ENCODE measurements at regions not wholly inside any gene's neighbourhood (a gene's known extent, or its start where the extent isn't known, plus 50 kb on each side); places are given as distances from the start of the nearest gene placed in this dataset.

GRCh38 chr19:32124585-32124984 is 220.8 kb upstream of the ZNF507 start:
- Histone ChIP-seq H3K36me3 (no peaks in the 10 kb centered on the region), H3K4me1 (no peaks in the 10 kb centered on the region), H3K27me3 (peaks cover 0 to 31% (median 0%) of the 10 kb centered on the region in 4 donors), H3K4me3 (no peak overlapping the region), H3K27ac (replicated peaks in 1 of 4) (no peak overlapping the region), H3K9me3 (no peaks in the 10 kb centered on the region)
- WGBS = 90% methylated on average over 7 of the region's 10 CpGs
- peak; percentile 77 for DNase-seq (ENCODE audit: extremely low spot score)
- TF ChIP-seq EP300 (IDR thresholded peaks at IDR 0.05) = no peak
- TF ChIP-seq POLR2A (IDR thresholded peaks at IDR 0.05; ENCODE audit: low read depth) = no peak
- no peak for TF ChIP-seq POLR2AphosphoS5 (IDR thresholded peaks at IDR 0.05)
- no peak for TF ChIP-seq CTCF (IDR thresholded peaks at IDR 0.05)
- intact Hi-C loops (cut with DNase I) = no loop called here

GRCh38 chr19:32129141-32129540 is 216.3 kb upstream of the ZNF507 start:
- H3K27ac ChIP-seq (replicated peaks in 1 of 4) = no peak overlapping the region
- DNase-seq (ENCODE audit: extremely low spot score) = peak; percentile 66
- H3K36me3 ChIP-seq = no peaks in the 10 kb centered on the region
- H3K27me3 ChIP-seq = peaks cover 0 to 14% (median 0%) of the 10 kb centered on the region in 4 donors
- WGBS = 53% methylated on average over 10 of the region's 10 CpGs
- no peaks in the 10 kb centered on the region for H3K9me3 ChIP-seq
- no peaks in the 10 kb centered on the region for H3K4me1 ChIP-seq
- no peak overlapping the region for H3K4me3 ChIP-seq
- TF ChIP-seq CTCF (IDR thresholded peaks at IDR 0.05) (no peak), POLR2AphosphoS5 (IDR thresholded peaks at IDR 0.05) (no peak), POLR2A (IDR thresholded peaks at IDR 0.05; ENCODE audit: low read depth) (no peak), EP300 (IDR thresholded peaks at IDR 0.05) (no peak)
- intact Hi-C loops (cut with DNase I) = no loop called here

GRCh38 chr19:32130332-32130731 is 215.1 kb upstream of the ZNF507 start:
- no peaks in the 10 kb centered on the region for H3K9me3 ChIP-seq
- no peaks in the 10 kb centered on the region for H3K36me3 ChIP-seq
- intact Hi-C loops (cut with DNase I) = no loop called here
- H3K27ac ChIP-seq (replicated peaks in 1 of 4) = no peak overlapping the region
- peak; percentile 66 for DNase-seq (ENCODE audit: extremely low spot score)
- H3K4me1 ChIP-seq = no peaks in the 10 kb centered on the region
- no peak for TF ChIP-seq EP300 (IDR thresholded peaks at IDR 0.05)
- TF ChIP-seq CTCF (IDR thresholded peaks at IDR 0.05) = no peak
- no peak for TF ChIP-seq POLR2A (IDR thresholded peaks at IDR 0.05; ENCODE audit: low read depth)
- no peak for TF ChIP-seq POLR2AphosphoS5 (IDR thresholded peaks at IDR 0.05)
- peaks cover 0 to 5% (median 0%) of the 10 kb centered on the region in 4 donors for H3K27me3 ChIP-seq
- 57% methylated on average over 6 of the region's 6 CpGs for WGBS
- no peak overlapping the region for H3K4me3 ChIP-seq

- DNase-seq (ENCODE audit: extremely low spot score) = peak; percentile 80
- Histone ChIP-seq H3K27ac (replicated peaks in 1 of 4) (no peak overlapping the region), H3K27me3 (no peaks in the 10 kb centered on the region), H3K36me3 (no peaks in the 10 kb centered on the region), H3K4me3 (no peak overlapping the region), H3K4me1 (no peaks in the 10 kb centered on the region), H3K9me3 (no peaks in the 10 kb centered on the region)
- intact Hi-C loops (cut with DNase I) = no loop called here
- 76% methylated on average over 6 of the region's 8 CpGs for WGBS
- no peak for TF ChIP-seq EP300 (IDR thresholded peaks at IDR 0.05)
- TF ChIP-seq POLR2A (IDR thresholded peaks at IDR 0.05; ENCODE audit: low read depth) = no peak
- TF ChIP-seq CTCF (IDR thresholded peaks at IDR 0.05) = no peak
- TF ChIP-seq POLR2AphosphoS5 (IDR thresholded peaks at IDR 0.05) = no peak
Measured at GRCh38 chr19:32131005-32131404, 214.4 kb upstream of the ZNF507 start.

GRCh38 chr19:32138416-32138815 is 207.0 kb upstream of the ZNF507 start:
- TF ChIP-seq CTCF (IDR thresholded peaks at IDR 0.05) = no peak
- TF ChIP-seq EP300 (IDR thresholded peaks at IDR 0.05) = no peak
- TF ChIP-seq POLR2A (IDR thresholded peaks at IDR 0.05; ENCODE audit: low read depth) = no peak
- no peak for TF ChIP-seq POLR2AphosphoS5 (IDR thresholded peaks at IDR 0.05)
- H3K9me3 ChIP-seq = no peaks in the 10 kb centered on the region

More at GRCh38 chr19:32138416-32138815, 207.0 kb upstream of the ZNF507 start:
- no peak for DNase-seq (ENCODE audit: extremely low spot score)
- Histone ChIP-seq H3K27ac (replicated peaks in 1 of 4) (no peak overlapping the region), H3K4me1 (peaks cover 0 to 10% (median 2%) of the 10 kb centered on the region in 4 donors), H3K4me3 (no peak overlapping the region), H3K27me3 (no peaks in the 10 kb centered on the region), H3K36me3 (no peaks in the 10 kb centered on the region)
- intact Hi-C loops (cut with DNase I) = no loop called here
- WGBS = 76% methylated on average over 5 of the region's 5 CpGs

Data from esophagus muscularis mucosa (tissue), 4 donors.